ENCODE measurements at regions not wholly inside any gene's neighbourhood (a gene's known extent, or its start where the extent isn't known, plus 50 kb on each side); places are given as distances from the start of the nearest gene placed in this dataset.
"Not testable (repeated sequence)": the region's sequence is repeated elsewhere in the genome, so short reads cannot be mapped to it uniquely, and the experiment has no call there.

DNA sequence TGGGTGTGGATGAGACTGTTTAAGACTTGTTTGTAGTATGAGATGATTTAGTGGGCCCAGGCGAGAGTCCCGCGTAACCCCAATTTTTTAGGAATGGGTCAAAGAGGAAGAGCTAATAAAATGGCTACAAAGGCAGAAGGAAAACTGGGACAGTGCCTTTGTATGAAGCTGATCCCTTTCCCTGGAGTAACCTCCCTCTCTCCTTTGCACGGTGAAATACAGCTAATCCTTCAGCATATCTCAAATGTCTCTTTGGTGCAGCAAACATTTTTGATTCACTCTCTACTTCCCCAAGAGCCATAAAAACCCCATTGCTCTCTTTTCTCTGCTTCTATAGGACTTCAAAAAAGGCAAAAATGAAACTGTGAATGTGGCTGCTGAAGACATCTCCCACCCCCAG is 473.8 kb downstream of the KLF5 start:
- H3K9me3 ChIP-seq (ENCODE audit: low read depth, low read length), result no peaks in the 10 kb centered on the region
- TF ChIP-seq EZH2 (IDR thresholded peaks at IDR 0.05) (no peak), FOXP2 (optimal IDR thresholded peaks at IDR 0.05; ENCODE audit: control extremely low read depth, extremely low read length, insufficient read depth) (no peak), POLR2AphosphoS5 (IDR thresholded peaks at IDR 0.05; ENCODE audit: borderline replicate concordance, low read depth, low read length) (no peak)
- no peak for DNase-seq (ENCODE audit: low read depth, low spot score)
- H3K4me3 ChIP-seq, result no peak overlapping the region
- no peak overlapping the region for H3K9ac ChIP-seq (ENCODE audit: insufficient read length)
- H3K36me3 ChIP-seq (ENCODE audit: insufficient read depth, low read length), result no peaks in the 10 kb centered on the region
- H3K27ac ChIP-seq, result no peak overlapping the region

DNA sequence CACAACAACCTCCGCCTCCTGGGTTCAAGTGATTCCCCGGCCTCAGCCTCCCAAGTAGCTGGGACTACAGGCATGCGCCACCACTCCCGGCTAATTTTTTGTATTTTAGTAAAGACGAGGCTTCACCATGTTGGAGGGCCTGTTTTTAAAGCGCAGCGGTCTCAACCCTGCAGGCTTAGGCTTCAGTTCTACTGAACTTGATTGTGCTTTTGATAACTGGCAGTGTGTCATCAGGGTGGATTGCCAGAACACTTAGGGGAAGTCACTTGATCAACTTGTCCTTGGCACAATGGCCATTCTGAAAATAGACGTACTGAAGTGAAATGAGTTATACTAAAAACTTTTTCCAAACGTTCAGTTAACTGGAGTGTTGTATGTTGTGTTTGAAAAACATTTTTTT is 472.2 kb downstream of the KLF5 start:
- Histone ChIP-seq H3K27ac (no peak overlapping the region), H3K36me3 (ENCODE audit: insufficient read depth, low read length) (no peaks in the 10 kb centered on the region), H3K9ac (ENCODE audit: insufficient read length) (no peak overlapping the region), H3K4me3 (no peak overlapping the region), H3K9me3 (ENCODE audit: low read depth, low read length) (no peaks in the 10 kb centered on the region)
- DNase-seq (ENCODE audit: low read depth, low spot score), result no peak
- TF ChIP-seq POLR2AphosphoS5 (IDR thresholded peaks at IDR 0.05; ENCODE audit: borderline replicate concordance, low read depth, low read length) (no peak), EZH2 (IDR thresholded peaks at IDR 0.05) (no peak), FOXP2 (optimal IDR thresholded peaks at IDR 0.05; ENCODE audit: control extremely low read depth, extremely low read length, insufficient read depth) (no peak)

DNA sequence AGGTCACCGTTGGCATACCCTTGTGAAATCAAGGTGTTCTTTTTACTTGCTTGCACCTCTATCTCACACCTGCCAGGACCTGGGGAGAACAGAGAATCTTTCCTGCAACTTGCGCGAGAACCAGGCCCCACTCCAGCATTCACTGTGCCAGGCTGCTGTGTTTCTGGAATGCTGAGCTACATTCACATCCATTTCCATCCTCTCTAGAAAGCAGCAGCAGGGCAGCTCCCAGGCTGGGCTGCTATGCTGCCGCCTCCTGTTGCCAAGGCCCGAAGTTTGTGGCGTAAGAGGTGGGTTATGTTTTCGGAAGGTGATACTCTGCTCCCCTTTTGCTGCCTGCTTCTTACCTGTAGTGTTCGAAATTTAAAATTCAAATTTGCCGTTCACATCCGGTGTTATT is 464.1 kb downstream of the KLF5 start:
- Histone ChIP-seq H3K9me3 (ENCODE audit: low read depth, low read length) (no peaks in the 10 kb centered on the region), H3K36me3 (ENCODE audit: insufficient read depth, low read length) (no peaks in the 10 kb centered on the region), H3K9ac (ENCODE audit: insufficient read length) (no peak overlapping the region), H3K27ac (no peak overlapping the region), H3K4me3 (no peak overlapping the region)
- no peak for DNase-seq (ENCODE audit: low read depth, low spot score)
- TF ChIP-seq EZH2 (IDR thresholded peaks at IDR 0.05), result no peak
- TF ChIP-seq FOXP2 (optimal IDR thresholded peaks at IDR 0.05; ENCODE audit: control extremely low read depth, extremely low read length, insufficient read depth), result no peak
- no peak for TF ChIP-seq POLR2AphosphoS5 (IDR thresholded peaks at IDR 0.05; ENCODE audit: borderline replicate concordance, low read depth, low read length)

DNA sequence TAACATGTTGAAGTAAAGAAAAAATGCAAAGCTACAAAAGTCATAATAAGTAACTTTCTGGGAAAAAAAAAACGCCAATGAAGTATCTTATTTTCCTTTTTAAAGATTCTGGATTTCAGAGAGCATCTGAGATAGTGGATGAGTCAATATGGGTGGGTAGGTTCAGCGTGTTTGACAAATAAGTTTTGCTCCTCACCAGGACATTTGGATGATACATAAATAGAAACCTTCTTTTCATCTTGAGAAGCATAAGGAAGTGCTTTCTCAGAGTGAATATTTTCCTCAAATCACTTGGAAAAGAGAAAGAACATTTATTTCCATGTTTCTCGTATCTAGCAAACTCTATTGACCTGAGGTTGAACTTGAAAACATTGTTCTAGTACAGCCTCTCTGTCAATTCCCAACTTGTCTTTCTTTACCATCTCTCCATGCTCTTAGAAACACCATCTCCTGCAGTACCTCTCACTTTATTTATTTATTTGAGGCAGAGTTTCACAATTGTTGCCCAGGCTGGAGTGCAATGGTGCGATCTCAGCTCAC is 463.2 kb downstream of the KLF5 start:
- H3K36me3 ChIP-seq (ENCODE audit: insufficient read depth, low read length), result no peaks in the 10 kb centered on the region
- TF ChIP-seq POLR2AphosphoS5 (IDR thresholded peaks at IDR 0.05; ENCODE audit: borderline replicate concordance, low read depth, low read length) (no peak), FOXP2 (optimal IDR thresholded peaks at IDR 0.05; ENCODE audit: control extremely low read depth, extremely low read length, insufficient read depth) (no peak), EZH2 (IDR thresholded peaks at IDR 0.05) (no peak)
- DNase-seq (ENCODE audit: low read depth, low spot score), result no peak
- no peak overlapping the region for H3K4me3 ChIP-seq
- no peak overlapping the region for H3K27ac ChIP-seq
- H3K9ac ChIP-seq (ENCODE audit: insufficient read length), result no peak overlapping the region
- no peaks in the 10 kb centered on the region for H3K9me3 ChIP-seq (ENCODE audit: low read depth, low read length)

DNA sequence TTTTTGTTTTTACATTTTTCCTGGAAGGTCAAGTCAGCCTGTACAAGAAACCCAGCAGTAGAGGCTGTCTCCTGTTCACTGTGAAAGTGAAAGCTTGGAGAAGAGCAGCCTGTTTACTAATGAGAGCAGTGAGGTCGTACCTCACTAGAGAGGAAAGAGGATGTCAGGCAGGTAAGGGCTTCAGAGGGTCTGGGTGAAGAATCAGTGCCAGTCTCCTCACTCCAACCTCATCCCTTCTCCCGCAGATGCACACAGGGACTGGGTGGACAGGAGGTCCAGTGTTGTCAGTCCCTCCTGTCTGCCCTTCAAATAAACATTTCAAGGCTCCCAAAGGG is 462.5 kb downstream of the KLF5 start:
- TF ChIP-seq EZH2 (IDR thresholded peaks at IDR 0.05), result no peak
- TF ChIP-seq POLR2AphosphoS5 (IDR thresholded peaks at IDR 0.05; ENCODE audit: borderline replicate concordance, low read depth, low read length), result no peak
- TF ChIP-seq FOXP2 (optimal IDR thresholded peaks at IDR 0.05; ENCODE audit: control extremely low read depth, extremely low read length, insufficient read depth), result no peak
- Histone ChIP-seq H3K27ac (no peak overlapping the region), H3K9ac (ENCODE audit: insufficient read length) (no peak overlapping the region), H3K4me3 (no peak overlapping the region), H3K9me3 (ENCODE audit: low read depth, low read length) (no peaks in the 10 kb centered on the region), H3K36me3 (ENCODE audit: insufficient read depth, low read length) (no peaks in the 10 kb centered on the region)
- no peak for DNase-seq (ENCODE audit: low read depth, low spot score)

DNA sequence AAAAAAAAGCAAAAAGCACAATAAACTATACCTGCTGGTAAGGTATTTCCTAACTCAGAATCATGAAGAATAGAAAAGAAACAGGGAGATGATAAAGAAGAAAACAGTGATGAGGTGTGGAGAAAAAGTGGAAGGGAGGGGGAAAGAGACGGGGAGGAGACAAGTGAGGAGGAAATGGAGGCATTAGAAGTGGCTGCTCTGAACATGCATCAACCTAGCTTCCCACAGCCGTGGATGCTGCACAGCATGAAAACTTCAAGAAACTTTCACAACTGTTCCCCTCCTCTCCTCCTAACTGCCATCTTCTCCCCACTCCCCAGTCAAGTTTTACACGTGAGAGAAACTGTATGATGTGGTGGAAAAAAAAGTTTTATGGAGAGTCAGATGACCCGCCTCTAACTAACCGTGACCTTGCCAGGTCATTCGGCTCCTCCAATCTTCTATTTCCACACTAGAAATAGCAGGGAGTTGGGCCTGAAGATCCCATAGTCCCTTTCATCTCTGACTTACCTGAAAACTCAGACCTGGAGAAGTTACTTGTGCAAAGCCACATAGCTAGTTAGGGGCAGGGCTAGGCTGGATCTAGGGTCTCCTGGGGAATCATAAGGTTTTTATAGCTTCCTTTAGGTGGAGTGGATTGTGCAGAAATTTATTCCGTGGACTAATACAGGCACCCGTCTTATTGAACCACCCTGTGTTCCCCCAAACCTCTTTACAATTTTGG is 461.9 kb downstream of the KLF5 start:
- Histone ChIP-seq H3K27ac (no peak overlapping the region), H3K4me3 (no peak overlapping the region), H3K9me3 (ENCODE audit: low read depth, low read length) (no peaks in the 10 kb centered on the region), H3K9ac (ENCODE audit: insufficient read length) (no peak overlapping the region), H3K36me3 (ENCODE audit: insufficient read depth, low read length) (no peaks in the 10 kb centered on the region)
- DNase-seq (ENCODE audit: low read depth, low spot score), result no peak
- TF ChIP-seq FOXP2 (optimal IDR thresholded peaks at IDR 0.05; ENCODE audit: control extremely low read depth, extremely low read length, insufficient read depth) (no peak), POLR2AphosphoS5 (IDR thresholded peaks at IDR 0.05; ENCODE audit: borderline replicate concordance, low read depth, low read length) (no peak), EZH2 (IDR thresholded peaks at IDR 0.05) (no peak)

DNA sequence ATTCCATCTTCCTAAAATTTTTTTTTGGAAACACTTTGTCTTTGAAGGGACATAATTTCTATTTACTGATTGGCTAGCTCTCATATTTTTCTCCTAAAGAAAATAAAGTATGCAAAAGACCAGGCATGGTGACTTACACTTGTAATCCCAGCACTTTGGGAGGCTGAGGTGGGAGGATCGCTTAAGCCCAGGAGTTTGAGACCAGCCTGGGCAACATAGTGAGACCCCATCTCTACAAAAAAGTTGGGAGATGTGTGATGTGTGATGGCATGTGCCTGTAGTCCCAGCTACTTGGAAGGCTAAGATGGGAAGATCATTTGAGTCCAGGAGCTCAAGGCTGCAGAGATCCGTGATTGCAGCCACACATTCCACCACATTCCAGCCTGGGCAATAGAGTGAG is 461.3 kb downstream of the KLF5 start:
- DNase-seq (ENCODE audit: low read depth, low spot score); H3K27ac ChIP-seq; H3K9ac ChIP-seq (ENCODE audit: insufficient read length); H3K36me3 ChIP-seq (ENCODE audit: insufficient read depth, low read length); H3K4me3 ChIP-seq; H3K9me3 ChIP-seq (ENCODE audit: low read depth, low read length): not testable (repeated sequence)

DNA sequence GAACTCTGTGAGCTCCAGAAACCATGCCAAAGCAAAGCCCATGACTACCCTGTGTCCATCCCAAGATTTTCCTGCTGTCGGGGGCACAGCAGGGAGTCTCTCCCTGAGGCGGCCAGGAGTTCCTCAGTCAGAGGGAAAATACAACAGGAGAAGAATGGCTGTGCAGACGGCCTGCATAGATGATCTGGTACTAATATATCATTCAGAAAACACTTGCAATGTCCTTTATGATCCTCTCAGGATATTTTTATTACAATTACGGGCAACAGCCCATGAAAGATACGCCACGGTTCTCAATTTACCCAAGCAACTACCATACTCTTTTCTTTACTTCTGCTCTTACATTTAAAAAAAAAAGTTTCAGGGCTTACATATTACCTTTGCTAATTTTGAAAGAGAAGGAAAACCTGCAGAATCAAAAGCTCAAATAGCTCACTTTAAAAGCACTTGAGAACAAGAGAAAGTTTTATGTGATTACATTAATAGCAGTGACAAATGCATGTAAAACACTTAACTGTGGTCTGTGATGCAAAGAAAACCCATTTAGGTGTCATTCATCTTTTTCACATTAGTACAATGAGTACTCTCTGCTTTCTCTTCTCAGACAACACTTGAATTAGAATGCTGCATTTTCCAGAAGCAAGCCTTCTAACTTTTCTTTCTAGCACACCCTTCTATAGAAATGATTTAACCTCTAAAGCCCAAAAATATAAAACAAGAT is 460.8 kb downstream of the KLF5 start:
- TF ChIP-seq POLR2AphosphoS5 (IDR thresholded peaks at IDR 0.05; ENCODE audit: borderline replicate concordance, low read depth, low read length), result no peak
- Histone ChIP-seq H3K36me3 (ENCODE audit: insufficient read depth, low read length) (no peaks in the 10 kb centered on the region), H3K9ac (ENCODE audit: insufficient read length) (no peak overlapping the region), H3K9me3 (ENCODE audit: low read depth, low read length) (no peaks in the 10 kb centered on the region), H3K27ac (no peak overlapping the region), H3K4me3 (no peak overlapping the region)
- DNase-seq (ENCODE audit: low read depth, low spot score), result no peak

DNA sequence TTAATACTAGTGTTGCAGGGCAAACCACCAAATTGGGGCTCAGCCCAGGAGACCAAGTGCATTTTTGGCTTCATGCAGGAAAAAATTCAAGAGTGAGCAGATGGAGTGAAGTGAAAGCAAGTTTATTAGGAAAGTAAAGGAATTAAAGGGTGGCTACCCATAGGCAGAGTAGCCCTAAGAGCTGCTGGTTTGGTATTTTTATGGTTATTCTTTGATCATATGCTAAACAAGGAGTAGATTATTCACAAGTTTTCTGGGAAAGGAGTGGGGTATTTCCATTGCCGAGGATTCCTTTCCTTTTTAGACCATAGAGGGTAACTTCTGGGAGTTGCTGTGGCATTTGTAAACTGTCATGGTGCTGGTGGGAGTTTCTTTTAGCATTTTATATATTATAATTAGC is 459.0 kb downstream of the KLF5 start:
- no peaks in the 10 kb centered on the region for H3K9me3 ChIP-seq (ENCODE audit: low read depth, low read length)
- DNase-seq (ENCODE audit: low read depth, low spot score), result no peak
- no peak overlapping the region for H3K27ac ChIP-seq
- no peak overlapping the region for H3K4me3 ChIP-seq
- H3K36me3 ChIP-seq (ENCODE audit: insufficient read depth, low read length), result no peaks in the 10 kb centered on the region
- TF ChIP-seq EZH2 (IDR thresholded peaks at IDR 0.05) (no peak), POLR2AphosphoS5 (IDR thresholded peaks at IDR 0.05; ENCODE audit: borderline replicate concordance, low read depth, low read length) (no peak), FOXP2 (optimal IDR thresholded peaks at IDR 0.05; ENCODE audit: control extremely low read depth, extremely low read length, insufficient read depth) (no peak)
- no peak overlapping the region for H3K9ac ChIP-seq (ENCODE audit: insufficient read length)

Measured in SK-N-MC (cell line).